GM21528 (cell line): ENCODE measurements at regions not wholly inside any gene's neighbourhood (a gene's known extent, or its start where the extent isn't known, plus 50 kb on each side); places are given as distances from the start of the nearest gene placed in this dataset.
"Not testable (repeated sequence)": the region's sequence is repeated elsewhere in the genome, so short reads cannot be mapped to it uniquely, and the experiment has no call there.

Source experiments
- ATAC-seq: cut with Tn5 transposase; IDR thresholded peaks from one replicate; pipeline ENCODE4 v1.9.1; 2021; ENCODE audit warnings: mild to moderate bottlenecking, moderate library complexity; ENCODE audit not compliant: unreplicated experiment, low FRiP score

- no peak for ATAC-seq
Observed at GRCh38 chr5:17118631-17119030, 98.8 kb upstream of the BASP1 start.

DNA sequence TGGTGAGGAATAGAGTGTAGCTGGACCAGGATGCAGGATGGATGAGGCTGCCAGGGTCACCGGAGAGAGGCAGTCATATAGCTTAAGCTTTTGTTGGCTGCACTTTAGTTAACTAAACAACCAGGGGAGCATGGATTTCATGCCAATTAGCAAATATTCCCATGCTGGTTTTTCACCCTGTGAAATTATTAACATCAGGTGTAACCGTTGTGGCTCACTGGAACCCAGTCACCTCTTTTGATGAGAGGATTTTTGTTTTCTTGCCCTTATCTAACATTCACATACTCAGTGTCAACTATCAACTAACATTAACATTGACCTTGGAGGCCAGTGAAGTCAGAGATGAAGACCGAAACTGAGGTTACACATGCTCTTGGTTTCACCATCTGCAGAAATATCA is 97.2 kb upstream of the BASP1 start:
- ATAC-seq: no peak

GRCh38 chr5:17121776-17122175 is 95.7 kb upstream of the BASP1 start:
- no peak for ATAC-seq

DNA sequence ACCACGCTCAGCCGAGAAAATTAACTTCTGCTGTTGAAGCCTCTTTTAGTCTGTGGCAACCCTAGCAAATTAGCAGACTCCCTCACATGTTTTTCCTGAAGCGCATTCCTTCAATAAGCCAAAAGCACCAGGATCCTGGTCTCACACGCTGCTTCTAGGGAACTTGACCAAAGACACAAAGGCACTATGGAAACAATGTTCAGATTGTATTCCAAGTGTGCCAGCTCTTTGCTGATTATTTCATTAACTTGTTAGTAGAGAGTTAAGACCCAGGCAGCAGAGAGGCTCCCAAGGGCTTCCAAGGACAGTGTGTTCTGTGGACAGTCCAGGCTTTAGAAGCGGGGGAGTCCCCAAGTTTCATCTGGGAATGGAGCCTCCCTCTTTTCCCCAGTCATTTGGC is 94.4 kb upstream of the BASP1 start:
- no peak for ATAC-seq

- not testable (repeated sequence) for ATAC-seq
Observed at GRCh38 chr5:17123773-17124172, 93.7 kb upstream of the BASP1 start.

- no peak for ATAC-seq
Observed at GRCh38 chr5:17127743-17128231, 89.6 kb upstream of the BASP1 start.

DNA sequence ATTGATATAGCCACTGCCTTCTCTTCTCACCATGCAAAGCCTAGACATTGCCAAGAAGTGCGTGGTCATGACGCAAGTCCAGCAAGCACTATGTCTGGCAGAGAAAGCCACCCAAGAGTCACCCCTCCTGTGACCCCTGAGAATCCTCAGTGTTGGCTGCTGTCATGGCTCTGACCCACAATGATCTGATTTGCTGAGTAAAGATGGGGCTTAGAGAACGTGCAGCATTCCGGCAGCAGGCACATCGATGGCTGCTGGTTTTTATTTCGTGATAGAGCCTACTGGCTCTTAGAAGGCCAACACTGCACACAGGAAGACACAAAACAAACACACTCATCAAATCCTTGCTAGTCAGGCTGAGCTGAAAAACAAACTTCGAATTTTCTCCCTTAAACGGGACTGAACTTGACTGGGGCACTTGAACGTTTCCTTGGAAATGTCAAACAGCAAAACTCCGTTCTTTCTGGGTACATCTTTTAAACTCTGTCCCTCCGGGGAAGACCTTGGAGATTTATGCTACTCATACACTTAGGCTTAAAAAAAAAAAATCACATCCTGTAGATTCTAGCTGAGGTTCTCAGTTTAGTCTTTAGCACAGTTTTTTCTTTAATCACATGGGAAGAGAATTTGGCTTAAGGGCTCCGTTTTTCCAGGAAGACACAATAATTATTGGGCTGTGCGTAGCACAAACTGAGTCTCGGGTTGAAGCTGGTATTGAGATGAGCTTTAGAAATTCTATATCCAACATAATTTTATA is 88.2 kb upstream of the BASP1 start:
- no peak for ATAC-seq

DNA sequence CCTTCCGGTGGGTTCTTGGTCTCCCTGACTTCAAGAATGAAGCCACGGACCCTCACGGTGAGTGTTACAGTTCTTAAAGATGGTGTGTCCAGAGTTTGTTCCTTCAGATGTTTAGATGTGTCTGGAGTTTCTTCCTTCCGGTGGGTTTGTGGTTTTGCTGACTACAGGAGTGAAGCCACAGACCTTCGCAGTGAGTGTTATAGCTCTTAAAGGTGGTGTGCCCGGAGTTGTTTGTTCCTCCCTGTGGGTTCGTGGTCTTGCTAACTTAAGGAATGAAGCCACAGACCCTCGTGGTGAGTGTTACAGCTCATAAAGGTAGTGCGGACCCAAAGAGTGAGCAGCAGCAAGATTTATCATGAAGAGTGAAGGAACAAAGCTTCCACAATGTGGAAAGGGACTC is 87.1 kb upstream of the BASP1 start:
- ATAC-seq: not testable (repeated sequence)

DNA sequence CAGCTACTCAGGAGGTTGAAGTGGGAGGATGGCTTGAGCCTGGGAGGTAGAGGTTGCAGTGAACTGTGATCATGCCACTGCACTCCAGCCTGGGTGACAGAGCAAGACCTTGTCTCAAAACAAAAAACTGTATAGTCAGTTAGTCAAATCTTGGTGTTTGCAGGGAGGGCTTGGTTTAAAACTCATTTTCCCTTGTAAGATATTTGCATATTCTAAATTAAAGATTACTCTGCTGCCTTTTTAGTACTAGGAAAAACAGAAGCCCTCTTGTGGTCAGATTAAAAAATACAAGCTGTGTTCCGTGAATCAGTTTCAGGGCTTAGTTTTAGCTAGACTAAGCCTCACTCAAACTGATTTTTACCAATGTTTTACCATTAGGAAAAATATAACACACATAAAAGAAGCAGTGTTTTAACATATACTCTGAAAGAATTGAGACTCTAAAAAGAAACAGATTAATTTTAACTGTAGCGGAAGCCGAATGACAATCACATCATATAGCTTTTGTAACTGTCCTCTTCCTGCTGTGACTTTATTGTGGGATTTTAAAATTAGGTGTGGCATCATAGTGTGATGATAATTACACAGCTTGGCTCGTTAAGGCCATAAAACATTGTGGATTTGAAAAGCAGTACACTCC is 84.9 kb upstream of the BASP1 start:
- ATAC-seq: peak; percentile 60

- ATAC-seq: no peak
Observed at GRCh38 chr5:17135050-17135449, 82.4 kb upstream of the BASP1 start.

DNA sequence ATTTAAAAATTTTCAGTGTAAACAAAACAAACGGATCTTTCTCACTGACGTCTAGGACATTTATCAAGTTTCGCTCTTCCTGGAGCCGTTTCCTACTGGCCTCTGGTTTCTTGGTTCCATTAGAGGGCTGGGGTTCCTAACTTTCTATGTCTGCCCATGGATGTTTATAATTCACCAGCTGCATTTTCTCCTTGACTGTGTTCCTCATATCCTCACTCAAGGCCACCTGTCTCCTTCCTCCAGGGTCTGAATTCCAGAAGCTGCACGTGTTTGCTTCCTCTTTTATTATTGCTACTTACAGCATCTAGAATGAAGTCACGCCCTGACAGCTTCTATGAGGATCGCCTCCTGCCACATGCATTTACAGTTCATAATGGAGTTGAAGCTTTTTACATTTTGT is 74.1 kb upstream of the BASP1 start:
- ATAC-seq: no peak

DNA sequence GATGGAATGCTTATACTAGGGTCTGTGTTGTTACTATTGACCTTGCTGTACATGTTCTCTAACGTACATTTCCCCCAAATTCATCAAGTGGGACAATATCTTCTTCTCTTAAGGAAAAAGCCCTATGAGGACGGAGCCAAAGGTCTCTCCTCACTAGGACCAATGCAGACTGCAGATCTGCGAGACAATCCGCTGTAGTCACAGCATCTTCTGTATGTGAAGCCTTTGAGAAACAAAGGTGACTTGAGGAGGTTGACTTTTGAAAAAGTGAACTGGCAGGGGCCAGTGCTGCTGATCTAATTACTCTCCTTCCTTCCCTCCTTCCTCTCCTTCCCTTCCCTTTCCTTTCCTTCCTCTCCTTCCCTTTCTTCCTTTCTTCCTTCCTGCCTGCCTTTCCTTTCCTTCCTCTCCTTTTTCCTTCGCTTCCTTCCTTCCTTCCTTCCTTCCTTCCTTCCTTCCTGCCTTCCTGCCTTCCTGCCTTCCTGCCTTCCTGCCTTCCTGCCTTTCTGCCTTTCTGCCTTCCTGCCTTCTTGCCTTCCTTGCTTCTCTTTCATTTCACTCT is 71.1 kb upstream of the BASP1 start:
- ATAC-seq: no peak

GRCh38 chr5:17147170-17147569 is 70.3 kb upstream of the BASP1 start:
- no peak for ATAC-seq

GRCh38 chr5:17147617-17148016 is 69.8 kb upstream of the BASP1 start:
- no peak for ATAC-seq

DNA sequence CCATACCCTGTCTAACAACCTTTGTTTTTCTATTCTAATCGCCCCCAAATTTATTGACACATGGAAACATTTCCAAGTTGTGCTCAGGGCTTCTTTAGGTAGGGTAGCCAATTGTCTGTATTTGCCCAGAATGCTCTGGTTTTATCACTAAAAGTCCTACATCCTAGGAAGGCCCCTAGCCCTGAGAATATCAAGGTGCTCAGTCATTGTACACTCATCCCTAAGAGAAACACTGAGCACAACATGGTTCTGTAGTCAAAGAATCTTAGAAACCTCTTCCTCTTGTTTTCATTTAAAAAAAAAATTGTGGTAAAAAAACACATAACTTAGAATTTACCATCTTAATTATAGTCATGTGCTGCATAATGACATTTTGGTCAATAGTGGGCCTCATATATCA is 69.0 kb upstream of the BASP1 start:
- ATAC-seq: no peak

DNA sequence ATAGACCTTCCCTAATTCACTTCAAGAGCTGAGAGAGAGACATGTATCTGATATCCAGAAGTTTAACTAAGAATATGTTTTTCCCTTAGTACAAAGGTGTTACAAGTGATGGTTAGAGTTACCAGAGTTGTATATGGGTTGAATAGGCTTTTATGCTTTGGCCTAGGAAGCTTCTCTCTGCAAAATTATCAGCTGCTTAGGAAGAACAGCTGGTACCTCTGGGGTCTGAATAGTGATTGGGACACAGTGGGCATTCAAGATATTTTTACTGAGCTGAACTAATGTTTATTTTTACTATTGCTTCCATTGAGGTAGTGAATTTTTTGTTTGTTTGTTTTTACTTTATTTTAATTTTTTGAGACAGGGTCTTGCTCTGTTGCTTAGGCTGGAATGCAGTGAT is 67.6 kb upstream of the BASP1 start:
- ATAC-seq: no peak

DNA sequence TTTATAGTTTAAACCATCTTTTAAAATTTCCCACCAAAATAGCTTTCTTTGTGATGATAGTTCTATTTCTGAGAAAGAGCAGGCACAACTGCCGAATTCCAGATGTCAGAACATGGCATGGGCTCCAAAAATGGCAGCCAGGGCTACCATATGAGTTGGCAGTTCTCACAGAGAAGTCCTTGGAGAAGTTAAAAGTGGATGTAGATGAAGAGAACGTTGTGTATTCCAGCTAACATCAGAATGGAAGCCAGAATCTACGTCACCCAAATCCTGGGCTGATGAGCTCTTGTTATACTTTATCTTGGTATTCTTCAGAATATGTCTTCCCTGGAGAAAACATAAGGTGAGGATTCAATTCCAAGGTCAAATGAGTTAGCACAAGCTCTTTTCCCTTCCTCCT is 66.9 kb upstream of the BASP1 start:
- ATAC-seq: no peak

DNA sequence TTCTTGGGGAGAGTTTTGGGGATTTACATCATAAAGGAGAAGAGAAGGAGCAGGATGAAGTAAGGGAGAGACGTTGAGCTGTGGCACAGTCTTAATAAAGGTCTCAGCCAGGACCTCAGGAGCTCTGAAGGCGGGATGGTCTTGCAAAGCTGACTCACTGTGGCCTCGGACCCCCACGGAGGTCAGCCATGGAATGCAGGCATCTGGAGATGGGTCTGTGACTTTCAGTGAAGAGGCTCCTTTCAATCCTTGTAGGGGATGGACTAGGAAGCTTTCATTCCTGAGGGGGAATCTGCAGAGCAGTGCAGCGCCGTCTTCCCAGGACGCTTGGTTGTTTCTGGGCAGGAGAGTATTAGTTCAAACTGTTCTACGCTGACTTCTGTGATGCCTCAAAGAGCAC is 65.7 kb upstream of the BASP1 start:
- ATAC-seq: no peak

DNA sequence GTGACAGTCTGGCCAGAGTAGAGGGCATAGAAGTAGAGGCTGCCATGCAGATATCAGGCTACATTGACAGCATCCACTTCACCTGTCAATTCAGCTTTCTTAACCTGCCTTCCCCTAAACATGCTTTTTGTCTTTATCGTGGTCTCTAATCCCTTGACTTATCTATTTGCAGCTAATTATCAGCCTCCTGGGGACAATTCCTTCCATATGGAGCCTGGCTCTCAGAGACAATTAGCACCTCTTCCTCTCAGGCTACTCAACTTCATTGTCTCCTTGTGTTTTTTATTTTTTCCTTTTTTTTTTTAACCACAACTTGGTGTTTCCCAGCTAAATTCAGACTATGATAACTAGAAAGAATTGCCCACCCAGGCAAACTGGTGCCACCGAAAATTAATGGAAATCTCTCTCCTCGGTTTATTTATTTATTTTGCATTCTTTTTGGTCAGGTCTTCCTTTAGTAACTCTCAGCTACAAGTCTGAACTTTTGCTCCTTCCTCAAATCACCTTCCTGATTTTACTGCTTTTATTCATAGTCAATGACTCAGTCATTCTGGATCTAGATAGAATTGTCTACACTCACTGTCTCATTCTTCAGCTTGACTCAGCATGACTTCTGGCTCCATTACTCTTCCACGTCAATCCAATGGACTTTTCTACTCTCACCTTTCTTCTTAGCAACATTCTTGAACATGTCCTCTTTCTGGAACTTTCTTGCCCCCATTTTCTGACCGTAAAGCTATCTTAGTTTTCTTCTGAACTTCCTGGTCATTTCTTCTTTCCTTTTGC is 63.0 kb upstream of the BASP1 start:
- no peak for ATAC-seq

DNA sequence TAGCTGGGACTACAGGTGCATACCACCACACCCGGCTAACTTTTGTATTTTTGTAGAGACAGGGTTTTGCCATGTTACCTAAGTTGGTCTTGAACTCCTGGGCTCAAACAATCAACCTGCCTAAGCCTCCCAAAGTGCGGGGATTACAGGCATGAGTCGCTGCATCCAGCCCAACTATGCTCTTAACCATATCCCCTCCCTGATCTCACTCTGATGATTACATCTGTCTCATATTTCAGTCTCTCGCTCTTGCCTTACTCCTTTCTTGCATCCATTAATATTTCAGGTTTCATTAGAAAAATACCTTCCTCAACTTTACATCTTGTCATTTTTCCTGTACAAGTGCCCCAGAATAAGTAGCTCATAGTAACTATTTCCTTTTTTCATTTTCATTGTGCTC is 61.0 kb upstream of the BASP1 start:
- no peak for ATAC-seq

DNA sequence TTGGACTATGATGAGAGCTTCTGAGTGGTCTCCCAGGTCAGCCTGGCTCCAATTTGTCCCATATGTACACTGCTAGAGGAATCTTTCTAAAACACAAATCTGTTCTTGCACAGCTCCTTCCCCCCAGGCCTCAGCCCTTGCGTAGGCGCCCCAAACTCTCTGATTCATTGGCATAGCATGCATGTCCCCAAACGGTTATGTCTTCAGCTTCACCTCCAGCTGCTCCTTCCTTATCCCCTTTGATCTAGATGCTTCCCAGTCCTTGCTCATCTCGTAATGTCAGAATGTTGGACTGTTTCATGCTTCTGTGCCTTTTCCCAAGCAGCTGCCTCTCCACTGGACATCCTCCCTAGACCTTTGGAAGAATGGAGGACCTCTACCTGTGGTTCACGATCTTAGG is 60.1 kb upstream of the BASP1 start:
- ATAC-seq: no peak
